ENCODE measurements at regions not wholly inside any gene's neighbourhood (a gene's known extent, or its start where the extent isn't known, plus 50 kb on each side); places are given as distances from the start of the nearest gene placed in this dataset.

- no peak for DNase-seq (ENCODE audit: low read depth, low spot score)
- TF ChIP-seq, protein P1, sequence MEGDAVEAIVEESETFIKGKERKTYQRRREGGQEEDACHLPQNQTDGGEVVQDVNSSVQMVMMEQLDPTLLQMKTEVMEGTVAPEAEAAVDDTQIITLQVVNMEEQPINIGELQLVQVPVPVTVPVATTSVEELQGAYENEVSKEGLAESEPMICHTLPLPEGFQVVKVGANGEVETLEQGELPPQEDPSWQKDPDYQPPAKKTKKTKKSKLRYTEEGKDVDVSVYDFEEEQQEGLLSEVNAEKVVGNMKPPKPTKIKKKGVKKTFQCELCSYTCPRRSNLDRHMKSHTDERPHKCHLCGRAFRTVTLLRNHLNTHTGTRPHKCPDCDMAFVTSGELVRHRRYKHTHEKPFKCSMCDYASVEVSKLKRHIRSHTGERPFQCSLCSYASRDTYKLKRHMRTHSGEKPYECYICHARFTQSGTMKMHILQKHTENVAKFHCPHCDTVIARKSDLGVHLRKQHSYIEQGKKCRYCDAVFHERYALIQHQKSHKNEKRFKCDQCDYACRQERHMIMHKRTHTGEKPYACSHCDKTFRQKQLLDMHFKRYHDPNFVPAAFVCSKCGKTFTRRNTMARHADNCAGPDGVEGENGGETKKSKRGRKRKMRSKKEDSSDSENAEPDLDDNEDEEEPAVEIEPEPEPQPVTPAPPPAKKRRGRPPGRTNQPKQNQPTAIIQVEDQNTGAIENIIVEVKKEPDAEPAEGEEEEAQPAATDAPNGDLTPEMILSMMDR (IDR thresholded peaks at IDR 0.05; ENCODE audit: low read depth, low read length), result no peak
These were observed 102.8 kb downstream of the IL12A start for GRCh38 chr3:160091441-160091840.

DNA sequence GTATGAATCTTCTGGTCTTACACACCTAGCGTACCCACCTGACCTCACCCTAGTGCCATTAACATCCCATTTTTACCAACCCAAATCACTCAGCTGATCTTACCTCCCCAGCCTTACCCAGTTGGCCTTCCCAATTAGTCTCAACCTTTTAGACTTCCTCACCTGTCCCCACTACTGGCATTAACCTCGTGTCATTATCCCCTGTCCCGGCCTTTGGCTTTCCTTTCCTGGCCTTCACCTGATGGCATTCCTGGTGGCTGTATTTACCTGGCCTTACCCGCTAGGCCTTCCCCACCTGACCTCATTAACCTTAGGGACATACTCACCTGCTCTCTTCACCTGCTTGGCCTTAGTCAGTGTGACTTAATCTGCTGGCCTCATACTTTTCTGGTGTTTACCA is 104.1 kb downstream of the IL12A start:
- in situ Hi-C loops (cut with HindIII; ENCODE audit: low sequenced_read_pairs), result no loop called here
- no peak overlapping the region for H3K4me3 ChIP-seq (ENCODE audit: low read depth, low read length)
- TF ChIP-seq, protein P1 (IDR thresholded peaks at IDR 0.05; ENCODE audit: low read depth, low read length), result no peak
- DNase-seq (ENCODE audit: low read depth, low spot score), result no peak

More at GRCh38 chr3:160091441-160091840, 102.8 kb downstream of the IL12A start:
- in situ Hi-C loops (cut with HindIII; ENCODE audit: low sequenced_read_pairs), result no loop called here
- no peak overlapping the region for H3K4me3 ChIP-seq (ENCODE audit: low read depth, low read length)

DNA sequence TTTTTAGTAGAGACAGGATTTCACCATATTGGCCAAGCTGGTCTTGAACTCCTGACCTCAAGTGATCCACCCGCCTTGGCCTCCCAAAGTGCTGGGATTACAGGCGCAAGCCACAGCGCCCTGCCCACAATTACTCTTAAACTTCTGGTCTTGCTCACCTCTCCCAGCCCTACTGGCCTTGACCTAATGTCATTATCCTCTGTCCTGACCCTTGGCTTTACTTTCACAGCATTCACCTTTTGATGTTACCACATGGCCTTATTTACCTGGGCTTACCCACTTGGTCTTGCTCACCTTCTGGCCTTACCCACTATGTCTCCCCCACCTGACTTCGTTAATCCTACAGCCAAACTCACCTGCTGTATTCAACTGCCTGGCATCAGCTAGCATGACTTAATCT is 105.9 kb downstream of the IL12A start:
- in situ Hi-C loops (cut with HindIII; ENCODE audit: low sequenced_read_pairs), result no loop called here
- DNase-seq (ENCODE audit: low read depth, low spot score), result no peak
- TF ChIP-seq, protein P1 (IDR thresholded peaks at IDR 0.05; ENCODE audit: low read depth, low read length), result no peak
- no peak overlapping the region for H3K4me3 ChIP-seq (ENCODE audit: low read depth, low read length)

DNA sequence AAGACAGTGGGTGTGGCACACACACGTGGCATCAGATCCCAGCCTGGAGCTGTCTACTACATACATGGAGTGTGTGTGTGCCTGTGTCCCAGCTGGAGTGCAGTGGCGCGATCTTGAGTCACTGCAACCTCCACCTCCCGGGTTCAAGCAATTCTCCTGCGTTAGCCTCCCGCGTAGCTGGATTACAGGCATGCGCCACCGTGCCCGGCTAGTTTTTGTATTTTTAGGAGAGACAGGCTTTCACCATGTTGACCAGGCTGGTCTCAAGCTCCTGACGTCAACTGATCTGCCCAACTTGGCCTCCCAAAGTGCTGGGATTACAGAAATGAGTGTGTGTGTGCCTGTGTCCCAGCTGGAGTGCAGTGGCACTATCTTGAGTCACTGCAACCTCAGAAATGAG is 108.8 kb downstream of the IL12A start:
- DNase-seq (ENCODE audit: low read depth, low spot score), result no peak
- no peak overlapping the region for H3K4me3 ChIP-seq (ENCODE audit: low read depth, low read length)
- in situ Hi-C loops (cut with HindIII; ENCODE audit: low sequenced_read_pairs), result no loop called here
- TF ChIP-seq, protein P1 (IDR thresholded peaks at IDR 0.05; ENCODE audit: low read depth, low read length), result no peak

GRCh38 chr3:160098261-160098908 is 109.8 kb downstream of the IL12A start:
- in situ Hi-C loops (cut with HindIII; ENCODE audit: low sequenced_read_pairs), result no loop called here
- H3K4me3 ChIP-seq (ENCODE audit: low read depth, low read length), result no peak overlapping the region
- TF ChIP-seq, protein P1 (IDR thresholded peaks at IDR 0.05; ENCODE audit: low read depth, low read length), result no peak
- DNase-seq (ENCODE audit: low read depth, low spot score), result no peak

GRCh38 chr3:160098926-160099626 is 110.4 kb downstream of the IL12A start:
- H3K4me3 ChIP-seq (ENCODE audit: low read depth, low read length), result no peak overlapping the region
- DNase-seq (ENCODE audit: low read depth, low spot score), result no peak
- in situ Hi-C loops (cut with HindIII; ENCODE audit: low sequenced_read_pairs), result no loop called here
- TF ChIP-seq, protein P1 (IDR thresholded peaks at IDR 0.05; ENCODE audit: low read depth, low read length), result no peak
